ENCODE measurements at regions not wholly inside any gene's neighbourhood (a gene's known extent, or its start where the extent isn't known, plus 50 kb on each side); places are given as distances from the start of the nearest gene placed in this dataset.
A peak's percentile ranks its signal among the peaks of the same experiment; 100 is the strongest.

GRCh38 chr9:89884356-89885083 is 279.7 kb downstream of the GADD45G start:
- Histone ChIP-seq H3K79me2 (ENCODE audit: control insufficient read depth, insufficient read depth, low read length, poor library complexity) (no peaks in the 10 kb centered on the region), H4K12ac (ENCODE audit: low read depth, low read length) (no peak overlapping the region), H3K36me3 (ENCODE audit: control insufficient read depth in 1 of 2, insufficient read depth in 2 of 2, low read length in 2 of 2) (no peaks in the 10 kb centered on the region), H2BK12ac (ENCODE audit: low read length) (no peak overlapping the region), H3K27me3 (ENCODE audit: insufficient read depth, low read length) (no peaks in the 10 kb centered on the region), H4K8ac (ENCODE audit: low read depth, low read length) (no peak overlapping the region), H3K14ac (ENCODE audit: low read length) (no peak overlapping the region), H3K79me1 (ENCODE audit: low read length) (peaks cover 1% of the 10 kb centered on the region), H3K9ac (ENCODE audit: low read length) (no peak overlapping the region), H2AK5ac (ENCODE audit: low read length) (no peak overlapping the region), H3K9me3 (ENCODE audit: insufficient read depth, low read depth, low read length) (peaks cover 11% of the 10 kb centered on the region), H2BK120ac (ENCODE audit: insufficient read depth, low read length, poor library complexity) (no peak overlapping the region), H2BK5ac (ENCODE audit: low read depth, low read length, poor library complexity) (no peak overlapping the region), H3K4me1 (ENCODE audit: control insufficient read depth in 1 of 2, insufficient read depth in 2 of 2, low read length in 2 of 2) (peaks cover 0 to 4% of the 10 kb centered on the region in 2 experiments), H3K4me2 (ENCODE audit: low read length) (no peak overlapping the region), H3K27ac (ENCODE audit: low read depth, low read length) (no peak overlapping the region), H3K18ac (ENCODE audit: low read length) (no peak overlapping the region), H3K4ac (ENCODE audit: low read depth, low read length) (no peak overlapping the region), H3K23ac (ENCODE audit: low read length) (no peak overlapping the region), H3K4me3 (ENCODE audit: low read depth, low read length) (no peak overlapping the region), H2AFZ (ENCODE audit: insufficient read depth, low read length, poor library complexity) (no peak overlapping the region), H4K91ac (ENCODE audit: low read depth, low read length) (no peak overlapping the region)
- DNase-seq, result no peak
- no CpG with 5 or more reads among the region's 13 CpGs for WGBS (ENCODE audit: extremely low coverage, insufficient coverage, insufficient read length)

GRCh38 chr9:89885156-89885555 is 280.3 kb downstream of the GADD45G start:
- Histone ChIP-seq H3K4ac (ENCODE audit: low read depth, low read length) (no peak overlapping the region), H3K14ac (ENCODE audit: low read length) (no peak overlapping the region), H3K4me2 (ENCODE audit: low read length) (no peak overlapping the region), H2BK12ac (ENCODE audit: low read length) (peak overlapping the region; percentile 51), H3K4me1 (ENCODE audit: control insufficient read depth in 1 of 2, insufficient read depth in 2 of 2, low read length in 2 of 2) (peaks cover 0 to 4% of the 10 kb centered on the region in 2 experiments), H3K79me2 (ENCODE audit: control insufficient read depth, insufficient read depth, low read length, poor library complexity) (no peaks in the 10 kb centered on the region), H3K27ac (ENCODE audit: low read depth, low read length) (no peak overlapping the region), H3K9me3 (ENCODE audit: insufficient read depth, low read depth, low read length) (peaks cover 15% of the 10 kb centered on the region), H2BK5ac (ENCODE audit: low read depth, low read length, poor library complexity) (no peak overlapping the region), H4K91ac (ENCODE audit: low read depth, low read length) (peak overlapping the region; percentile 29), H2BK120ac (ENCODE audit: insufficient read depth, low read length, poor library complexity) (peak overlapping the region; percentile 2), H4K12ac (ENCODE audit: low read depth, low read length) (no peak overlapping the region), H3K36me3 (ENCODE audit: control insufficient read depth in 1 of 2, insufficient read depth in 2 of 2, low read length in 2 of 2) (no peaks in the 10 kb centered on the region), H3K18ac (ENCODE audit: low read length) (no peak overlapping the region), H2AFZ (ENCODE audit: insufficient read depth, low read length, poor library complexity) (no peak overlapping the region), H4K8ac (ENCODE audit: low read depth, low read length) (no peak overlapping the region), H3K4me3 (ENCODE audit: low read depth, low read length) (no peak overlapping the region), H3K79me1 (ENCODE audit: low read length) (peaks cover 1% of the 10 kb centered on the region), H2AK5ac (ENCODE audit: low read length) (peak overlapping the region; percentile 55), H3K9ac (ENCODE audit: low read length) (no peak overlapping the region), H3K27me3 (ENCODE audit: insufficient read depth, low read length) (no peaks in the 10 kb centered on the region), H3K23ac (ENCODE audit: low read length) (no peak overlapping the region)
- WGBS (ENCODE audit: extremely low coverage, insufficient coverage, insufficient read length), result no CpG with 5 or more reads among the region's 4 CpGs
- no peak for DNase-seq

- H3K14ac ChIP-seq (ENCODE audit: low read length), result no peak overlapping the region
- no peak overlapping the region for H3K18ac ChIP-seq (ENCODE audit: low read length)
- H2AK5ac ChIP-seq (ENCODE audit: low read length), result no peak overlapping the region
- no peak overlapping the region for H2AFZ ChIP-seq (ENCODE audit: insufficient read depth, low read length, poor library complexity)
- H4K8ac ChIP-seq (ENCODE audit: low read depth, low read length), result no peak overlapping the region
- no CpG with 5 or more reads among the region's 5 CpGs for WGBS (ENCODE audit: extremely low coverage, insufficient coverage, insufficient read length)
- no peak overlapping the region for H2BK5ac ChIP-seq (ENCODE audit: low read depth, low read length, poor library complexity)
- H2BK12ac ChIP-seq (ENCODE audit: low read length), result no peak overlapping the region
- H2BK120ac ChIP-seq (ENCODE audit: insufficient read depth, low read length, poor library complexity), result no peak overlapping the region
- H3K36me3 ChIP-seq (ENCODE audit: control insufficient read depth in 1 of 2, insufficient read depth in 2 of 2, low read length in 2 of 2), result no peaks in the 10 kb centered on the region
- peaks cover 1% of the 10 kb centered on the region for H3K79me1 ChIP-seq (ENCODE audit: low read length)
- no peak overlapping the region for H3K4me2 ChIP-seq (ENCODE audit: low read length)
- no peaks in the 10 kb centered on the region for H3K79me2 ChIP-seq (ENCODE audit: control insufficient read depth, insufficient read depth, low read length, poor library complexity)
- H3K4me1 ChIP-seq (ENCODE audit: control insufficient read depth in 1 of 2, insufficient read depth in 2 of 2, low read length in 2 of 2), result peaks cover 0 to 4% of the 10 kb centered on the region in 2 experiments
- H3K9me3 ChIP-seq (ENCODE audit: insufficient read depth, low read depth, low read length), result peaks cover 11% of the 10 kb centered on the region
- peak overlapping the region; percentile 26 for H3K27ac ChIP-seq (ENCODE audit: low read depth, low read length)
- no peaks in the 10 kb centered on the region for H3K27me3 ChIP-seq (ENCODE audit: insufficient read depth, low read length)
- no peak for DNase-seq
- no peak overlapping the region for H4K12ac ChIP-seq (ENCODE audit: low read depth, low read length)
- no peak overlapping the region for H3K9ac ChIP-seq (ENCODE audit: low read length)
- H3K4ac ChIP-seq (ENCODE audit: low read depth, low read length), result no peak overlapping the region
- H3K23ac ChIP-seq (ENCODE audit: low read length), result no peak overlapping the region
- no peak overlapping the region for H4K91ac ChIP-seq (ENCODE audit: low read depth, low read length)
- no peak overlapping the region for H3K4me3 ChIP-seq (ENCODE audit: low read depth, low read length)
Measured at GRCh38 chr9:89886281-89886700, 281.5 kb downstream of the GADD45G start.

- no peak overlapping the region for H3K18ac ChIP-seq (ENCODE audit: low read length)
- H2AFZ ChIP-seq (ENCODE audit: insufficient read depth, low read length, poor library complexity), result no peak overlapping the region
- H4K12ac ChIP-seq (ENCODE audit: low read depth, low read length), result no peak overlapping the region
- no peak overlapping the region for H2AK5ac ChIP-seq (ENCODE audit: low read length)
- H3K27me3 ChIP-seq (ENCODE audit: insufficient read depth, low read length), result no peaks in the 10 kb centered on the region
- H3K9me3 ChIP-seq (ENCODE audit: insufficient read depth, low read depth, low read length), result peaks cover 6% of the 10 kb centered on the region
- no peak overlapping the region for H3K23ac ChIP-seq (ENCODE audit: low read length)
- no peak overlapping the region for H2BK12ac ChIP-seq (ENCODE audit: low read length)
- H3K36me3 ChIP-seq (ENCODE audit: control insufficient read depth in 1 of 2, insufficient read depth in 2 of 2, low read length in 2 of 2), result no peaks in the 10 kb centered on the region
- H3K4me1 ChIP-seq (ENCODE audit: control insufficient read depth in 1 of 2, insufficient read depth in 2 of 2, low read length in 2 of 2), result peaks cover 0 to 7% of the 10 kb centered on the region in 2 experiments
- no peak overlapping the region for H4K8ac ChIP-seq (ENCODE audit: low read depth, low read length)
- peak overlapping the region; percentile 15 for H3K14ac ChIP-seq (ENCODE audit: low read length)
- H3K27ac ChIP-seq (ENCODE audit: low read depth, low read length), result no peak overlapping the region
- WGBS (ENCODE audit: extremely low coverage, insufficient coverage, insufficient read length), result no CpG with 5 or more reads among the region's 4 CpGs
- H4K91ac ChIP-seq (ENCODE audit: low read depth, low read length), result peak overlapping the region; percentile 25
- DNase-seq, result no peak
- H2BK120ac ChIP-seq (ENCODE audit: insufficient read depth, low read length, poor library complexity), result peak overlapping the region; percentile 26
- no peak overlapping the region for H3K9ac ChIP-seq (ENCODE audit: low read length)
- H3K4me2 ChIP-seq (ENCODE audit: low read length), result no peak overlapping the region
- H3K4ac ChIP-seq (ENCODE audit: low read depth, low read length), result no peak overlapping the region
- peaks cover 1% of the 10 kb centered on the region for H3K79me1 ChIP-seq (ENCODE audit: low read length)
- no peak overlapping the region for H3K4me3 ChIP-seq (ENCODE audit: low read depth, low read length)
- no peak overlapping the region for H2BK5ac ChIP-seq (ENCODE audit: low read depth, low read length, poor library complexity)
- H3K79me2 ChIP-seq (ENCODE audit: control insufficient read depth, insufficient read depth, low read length, poor library complexity), result no peaks in the 10 kb centered on the region
Measured at GRCh38 chr9:89887286-89887685, 282.5 kb downstream of the GADD45G start.
